NCI-H82 treated with DMSO at 0.1 percent for 48 hours (cell line): ENCODE measurements at regions not wholly inside any gene's neighbourhood (a gene's known extent, or its start where the extent isn't known, plus 50 kb on each side); places are given as distances from the start of the nearest gene placed in this dataset.

Source experiments
- DNase-seq: peaks from one replicate; lab custom pipeline; 2025; ENCODE audit not compliant: unreplicated experiment; lab: John Stamatoyannopoulos, UW

DNA sequence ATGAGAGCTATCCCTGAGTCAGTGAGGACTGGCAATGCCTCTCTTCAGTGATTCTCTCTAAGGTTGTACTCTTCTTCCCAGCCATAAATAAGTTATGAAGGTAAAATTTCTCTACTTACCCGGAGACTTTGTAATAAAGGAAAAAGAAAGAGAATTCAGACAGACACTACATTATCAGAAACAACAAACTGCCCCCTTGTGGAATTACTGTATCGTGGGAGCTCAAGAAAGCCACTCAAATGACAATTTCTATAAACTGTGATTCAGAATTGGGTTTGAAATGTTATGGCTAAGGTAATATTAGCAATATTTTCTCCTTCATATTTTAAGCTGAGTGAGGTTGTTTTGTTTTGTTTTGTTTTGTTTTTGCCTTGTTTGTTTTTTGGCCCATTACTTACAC, 155.8 kb upstream of the TANK start:
- DNase-seq, result no peak

DNA sequence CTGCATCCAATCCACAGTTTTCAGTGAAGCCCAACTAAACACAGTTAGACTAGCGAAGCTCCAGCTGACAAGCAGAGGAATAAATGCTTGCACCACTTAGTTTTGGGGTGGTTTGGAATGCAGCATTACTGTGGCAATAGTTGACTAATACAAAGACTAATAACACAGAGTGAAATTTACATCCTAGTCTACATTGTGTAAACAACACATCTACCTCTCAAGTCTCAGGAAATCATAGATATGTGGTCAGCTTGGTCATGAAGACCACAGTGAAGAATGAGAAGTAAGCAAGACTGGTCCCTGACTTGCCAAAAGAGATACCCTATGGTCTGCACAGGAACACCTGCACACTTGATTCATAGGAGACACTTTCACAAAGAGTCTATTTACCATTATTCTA, 155.1 kb upstream of the TANK start:
- no peak for DNase-seq

DNA sequence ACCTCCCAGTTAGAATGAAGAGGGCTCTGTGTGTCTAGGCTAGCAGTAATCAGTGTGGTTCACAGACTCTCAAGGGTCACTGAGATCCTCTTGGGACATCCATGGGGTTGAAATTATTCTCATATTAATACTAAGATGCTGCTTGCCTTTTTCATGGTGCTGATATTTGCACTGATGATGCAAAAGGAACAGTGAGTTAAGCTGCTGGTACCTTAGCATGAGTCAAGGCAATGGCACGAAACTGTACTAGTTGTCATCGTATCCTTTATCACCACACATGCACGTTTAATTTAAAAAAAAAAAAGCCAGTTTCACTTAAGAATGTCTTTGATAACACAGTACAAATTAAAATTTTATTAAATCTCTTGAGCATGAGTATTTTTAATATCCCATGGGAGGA, 151.9 kb upstream of the TANK start:
- DNase-seq, result no peak

DNA sequence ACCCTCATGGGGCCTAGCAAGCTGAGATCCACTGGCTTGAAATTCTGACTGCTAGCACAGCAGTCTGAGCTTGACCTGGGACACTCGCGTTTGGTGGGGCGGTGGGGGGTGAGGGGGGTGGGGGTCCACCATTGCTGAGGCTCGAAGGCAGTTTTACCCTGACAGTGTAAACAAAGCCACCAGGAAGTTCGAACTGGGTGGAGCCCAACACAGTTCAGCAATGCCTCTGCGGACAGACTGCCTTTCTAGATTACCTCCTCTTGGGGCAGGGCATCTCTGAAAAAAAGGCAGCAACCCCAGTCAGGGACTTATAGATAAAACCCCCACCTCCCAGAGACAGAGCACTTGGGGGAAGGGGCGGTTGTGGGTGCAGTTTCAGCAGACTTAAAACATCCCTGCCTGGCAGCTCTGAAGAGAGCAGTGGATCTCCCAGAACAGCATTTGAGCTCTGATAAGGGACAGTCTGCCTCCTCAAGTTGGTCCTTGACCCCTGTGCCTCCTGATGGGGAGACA, 149.7 kb upstream of the TANK start:
- DNase-seq, result no peak

DNA sequence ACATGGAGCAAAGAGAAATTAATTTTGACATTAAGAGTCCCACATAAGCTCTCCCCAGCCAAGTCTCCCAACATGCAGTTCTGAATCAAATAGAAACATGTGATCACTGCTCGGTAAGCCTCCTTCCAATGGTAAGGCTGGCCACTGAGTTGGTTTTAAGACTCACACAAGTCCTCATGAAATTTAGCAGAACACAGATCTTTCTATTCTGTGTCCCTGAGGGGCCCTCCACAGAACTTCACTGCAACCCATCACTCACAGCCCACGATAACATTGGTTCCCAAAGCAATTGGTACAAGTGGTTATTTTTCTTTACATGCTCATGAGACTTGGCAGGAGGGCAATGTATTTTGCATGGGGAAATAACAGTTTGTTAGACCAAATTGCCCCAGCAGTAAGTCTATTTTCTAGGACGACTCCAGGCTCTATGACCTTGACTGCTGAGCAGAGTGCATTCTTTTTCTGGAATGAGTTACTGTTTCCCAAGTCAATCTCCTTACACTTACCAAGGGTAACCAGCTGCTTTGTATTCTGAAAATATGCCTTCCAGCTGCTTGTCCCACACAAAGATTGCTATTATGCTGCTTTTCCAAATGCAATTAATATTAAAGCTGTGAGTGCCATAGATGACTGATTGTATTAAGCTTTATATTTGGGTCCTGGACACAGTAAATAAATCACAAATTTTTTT, 142.3 kb upstream of the TANK start:
- no peak for DNase-seq

DNA sequence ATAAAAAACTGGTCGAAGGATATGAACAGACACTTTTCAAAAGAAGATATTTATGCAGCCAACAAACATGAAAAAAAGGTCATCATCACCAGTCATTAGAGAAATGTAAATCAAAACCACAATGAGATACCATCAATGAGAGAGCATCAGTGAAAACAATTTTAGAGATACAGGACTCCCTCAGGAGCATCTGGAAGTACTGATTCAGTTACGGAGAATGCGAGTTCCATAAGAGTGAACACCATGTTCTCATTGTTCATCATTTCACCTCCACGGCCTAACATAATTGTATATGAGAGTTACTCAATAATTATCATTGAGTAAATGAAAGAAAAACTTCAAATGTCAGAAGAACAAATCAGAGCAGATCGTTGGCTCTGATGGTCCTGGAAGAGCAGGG, 140.9 kb upstream of the TANK start:
- DNase-seq, result no peak

DNA sequence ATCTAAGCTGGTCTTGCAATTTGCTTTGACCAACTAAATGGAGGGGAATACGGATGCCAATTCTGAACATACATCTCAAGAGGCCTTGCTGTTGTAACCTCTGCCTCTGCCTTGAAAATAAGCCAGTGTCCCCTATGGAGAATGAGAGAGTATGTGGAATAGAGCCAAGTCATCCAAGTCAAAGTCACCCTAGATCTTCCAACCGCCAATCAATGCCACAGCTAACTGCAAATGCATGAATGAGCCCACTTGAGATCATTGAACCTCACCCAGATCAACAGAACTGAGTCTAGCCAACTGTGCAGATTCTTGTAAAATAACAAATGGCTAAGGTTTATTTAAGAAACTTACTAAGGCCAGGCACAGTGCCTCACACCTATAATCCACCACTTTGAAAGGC, 139.8 kb upstream of the TANK start:
- DNase-seq, result no peak

DNA sequence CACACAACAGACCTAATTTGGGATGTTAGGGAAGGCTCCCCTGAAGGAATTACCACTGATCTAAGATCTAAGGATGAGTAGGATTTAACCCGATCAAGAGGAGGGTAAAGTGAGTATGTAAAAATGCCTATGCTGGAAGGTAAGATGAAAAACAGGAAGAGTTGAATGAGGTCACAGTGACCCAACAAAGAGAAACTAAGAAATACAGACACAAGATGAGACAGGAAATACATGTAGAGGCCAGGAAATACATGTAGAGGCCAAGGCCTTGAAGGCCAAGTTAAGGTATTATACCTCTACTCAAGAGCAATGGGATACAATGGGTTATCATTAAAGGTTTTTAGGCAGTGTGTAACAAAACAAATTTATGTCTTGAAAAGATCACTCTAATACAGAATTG, 131.6 kb upstream of the TANK start:
- DNase-seq, result no peak

DNA sequence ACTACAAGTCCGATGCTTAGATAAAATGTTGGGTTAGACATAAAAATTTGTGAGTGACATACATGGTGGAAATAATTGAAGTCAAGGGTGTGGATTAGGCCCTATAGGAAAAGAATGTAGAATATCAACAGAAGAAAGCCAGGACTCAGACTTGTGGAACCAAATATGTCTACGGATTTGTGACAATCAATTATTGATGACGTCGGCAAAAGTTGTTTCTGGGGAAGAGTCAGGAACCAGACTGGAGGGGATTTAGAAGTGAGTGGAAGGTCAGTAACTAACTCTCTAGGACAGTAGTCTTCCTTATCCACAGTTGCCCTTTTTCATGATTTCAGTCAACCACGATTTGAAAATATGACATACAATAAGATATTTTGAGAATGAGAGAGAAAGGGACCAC, 130.9 kb upstream of the TANK start:
- DNase-seq, result no peak

DNA sequence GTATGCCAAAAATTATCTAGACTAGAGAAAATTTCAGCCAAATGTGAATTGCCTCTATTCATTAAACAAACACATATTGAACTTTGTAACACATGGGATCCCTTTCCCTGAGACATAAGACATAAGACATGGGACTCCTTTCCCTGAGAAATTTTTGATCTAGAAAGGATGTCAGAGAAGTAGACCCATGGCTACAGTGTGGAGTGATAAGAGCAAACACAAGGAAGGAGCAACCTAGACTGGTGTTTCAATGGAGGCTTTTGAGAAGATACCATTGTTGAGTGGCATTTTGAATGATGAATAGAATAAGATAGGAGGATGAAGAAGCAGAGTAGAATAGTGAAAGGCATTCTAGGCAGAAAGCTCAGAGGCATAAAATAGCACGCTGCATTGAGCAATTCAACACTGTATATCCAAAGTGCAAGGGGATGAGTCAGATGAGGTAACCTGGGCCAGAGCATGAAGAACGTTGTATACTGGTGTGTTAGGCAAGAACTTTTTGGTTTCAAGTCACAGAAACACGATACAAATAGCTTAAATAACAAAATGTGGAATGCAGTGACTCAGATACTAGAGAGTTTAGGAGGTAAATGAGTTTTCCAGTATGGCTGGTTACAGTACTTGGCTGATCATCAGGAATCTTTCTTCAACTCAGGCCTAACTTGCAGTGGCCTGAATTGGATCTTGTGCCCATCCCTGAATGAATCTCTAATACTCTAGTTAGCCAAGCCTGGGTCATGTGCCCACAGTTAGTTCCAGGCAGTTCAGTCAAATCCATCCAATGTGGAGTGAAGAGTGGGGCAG, 129.8 kb upstream of the TANK start:
- DNase-seq, result no peak

DNA sequence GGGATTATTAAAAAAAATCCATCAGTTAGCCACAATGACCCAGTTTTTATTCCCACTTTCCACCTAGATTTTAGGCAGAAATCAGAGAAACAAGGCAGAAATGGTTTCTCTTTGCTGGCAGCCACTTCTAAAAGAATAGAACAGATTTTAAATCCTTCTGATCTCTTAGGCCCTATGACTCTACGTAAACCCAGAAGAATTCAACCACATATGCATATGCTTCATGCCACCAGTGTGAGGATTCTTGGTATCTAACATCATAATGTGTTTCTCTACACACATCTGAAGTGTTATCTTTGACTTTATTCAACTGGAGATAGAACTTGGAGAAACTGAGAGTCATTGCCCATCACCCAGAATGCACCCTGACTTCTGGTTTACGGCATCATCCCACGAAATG, 128.7 kb upstream of the TANK start:
- no peak for DNase-seq

DNA sequence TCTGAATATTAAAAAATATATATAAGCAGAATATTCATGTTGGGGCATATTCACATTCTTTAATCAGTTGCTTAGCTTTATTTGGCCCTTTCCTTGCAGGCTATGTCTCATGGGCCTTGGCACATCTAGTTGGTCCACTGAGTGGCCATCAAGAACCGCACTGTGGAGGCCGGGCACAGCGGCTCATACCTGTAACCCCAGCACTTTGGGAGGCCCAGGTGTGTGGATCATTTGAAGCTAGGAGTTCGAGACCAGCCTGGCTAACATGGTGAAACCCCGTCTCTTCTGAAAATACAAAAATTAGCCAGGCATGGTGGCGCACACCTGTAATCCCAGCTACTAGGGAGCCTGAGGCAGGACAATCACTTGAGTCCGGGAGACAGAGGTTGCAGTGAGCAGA, 127.6 kb upstream of the TANK start:
- no peak for DNase-seq

DNA sequence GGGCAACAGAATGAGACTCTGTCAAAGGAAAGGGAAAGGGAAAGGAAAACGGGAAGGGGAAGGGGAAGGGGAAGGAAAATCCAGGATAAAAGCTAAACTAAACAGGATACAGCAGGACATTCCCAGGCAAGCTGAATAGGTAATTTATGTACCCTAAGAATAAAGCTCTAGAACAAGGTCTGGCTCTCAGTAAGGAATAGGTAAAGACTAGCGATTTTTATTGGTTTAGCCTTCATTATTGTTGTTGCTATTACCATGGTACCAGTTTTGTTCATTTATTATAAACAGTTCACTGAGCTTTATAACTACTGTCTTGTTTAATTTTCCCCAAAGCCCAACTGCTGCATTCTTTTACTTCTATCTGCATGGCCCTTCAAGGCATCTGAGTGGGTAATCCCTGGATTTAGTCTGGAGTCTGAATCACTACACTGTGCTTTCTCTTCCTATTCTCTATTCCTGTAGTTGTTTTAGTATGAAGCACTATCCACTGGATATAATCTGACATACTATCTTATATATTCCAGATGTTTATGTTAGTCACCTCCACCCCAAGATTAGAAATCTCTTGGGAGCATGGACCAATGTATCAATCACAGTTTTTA, 127.1 kb upstream of the TANK start:
- no peak for DNase-seq

DNA sequence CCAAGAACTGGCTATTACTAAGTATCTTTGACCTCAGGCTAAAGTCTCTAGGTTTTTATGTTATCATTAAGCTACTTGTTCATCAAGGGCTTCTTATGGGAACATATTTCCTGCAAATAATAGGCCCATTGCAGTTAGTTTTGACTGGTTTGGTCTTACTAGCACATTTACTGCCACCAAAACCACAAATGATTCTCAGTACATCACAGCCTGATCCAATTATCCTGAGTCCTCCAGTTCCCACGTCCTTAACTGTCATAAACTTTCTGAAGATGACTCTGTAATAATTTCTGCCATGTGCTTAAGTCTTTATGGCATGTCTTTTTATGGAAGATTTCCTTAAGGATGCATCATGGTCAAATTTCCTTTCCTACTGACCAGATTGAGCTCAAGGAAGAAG, 123.3 kb upstream of the TANK start:
- no peak for DNase-seq

DNA sequence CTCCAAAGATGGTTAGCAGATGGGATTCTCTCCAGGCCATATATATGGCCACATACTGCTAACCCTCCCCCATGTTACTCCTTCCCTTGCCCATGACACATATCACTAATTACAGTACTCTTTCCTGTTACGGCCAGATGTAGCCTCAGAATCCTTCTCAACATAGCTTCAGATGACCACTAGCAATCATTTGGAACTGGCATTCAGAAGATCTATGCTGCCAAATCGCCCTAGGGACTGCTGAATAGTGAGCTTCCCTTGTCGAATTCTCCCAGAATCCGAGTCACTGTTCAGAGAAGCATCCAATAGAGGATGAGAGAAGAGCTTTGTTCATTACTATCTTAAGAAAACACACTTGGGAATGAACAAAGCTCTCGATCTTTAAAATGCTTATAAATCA, 121.2 kb upstream of the TANK start:
- no peak for DNase-seq

DNA sequence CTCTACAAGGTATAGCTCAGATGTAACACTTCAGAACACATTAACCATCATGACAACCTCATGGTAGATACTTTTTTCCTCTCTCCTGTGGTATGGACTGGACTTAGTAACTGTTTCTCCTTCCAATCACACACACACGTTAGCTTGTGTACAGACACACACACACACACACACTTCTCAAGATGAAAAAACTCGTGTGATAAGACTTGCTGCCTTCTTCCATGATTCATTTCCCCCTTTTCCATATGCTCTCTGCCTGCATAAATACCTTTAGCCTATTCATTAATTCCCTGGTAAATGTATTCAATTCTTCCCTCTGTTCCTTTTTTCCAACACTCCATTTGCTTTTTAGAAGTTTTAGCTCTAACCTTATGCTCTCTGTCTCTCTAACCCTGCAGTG, 118.9 kb upstream of the TANK start:
- no peak for DNase-seq

DNA sequence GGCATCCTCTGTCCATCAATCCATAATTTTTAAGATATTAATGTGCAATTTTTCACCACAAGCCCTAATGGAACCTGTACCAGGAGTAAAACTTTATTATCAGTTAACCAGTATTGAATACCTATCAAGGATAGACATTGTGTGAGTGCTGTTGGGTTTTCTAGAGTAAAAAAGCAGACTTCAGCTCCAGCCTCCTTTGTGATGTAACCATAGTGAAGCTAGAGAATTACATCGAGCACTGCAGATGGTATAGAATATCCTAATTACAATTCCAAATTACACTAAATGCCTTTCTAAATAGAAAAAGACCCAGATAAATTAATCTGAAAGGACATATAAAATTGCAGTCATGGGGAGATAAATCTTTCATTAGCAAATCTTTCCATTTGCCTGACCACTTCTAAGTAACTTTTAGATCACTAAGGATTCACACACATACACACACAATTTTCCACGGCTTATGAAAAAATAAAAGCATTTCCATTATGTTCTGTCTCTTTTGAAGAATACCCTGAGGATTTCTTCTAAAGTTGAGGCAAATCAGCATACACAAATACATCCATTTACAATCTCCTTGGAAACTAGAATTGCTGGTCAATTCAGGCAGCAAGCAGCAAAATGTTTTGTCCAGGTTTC, 117.1 kb upstream of the TANK start:
- DNase-seq, result no peak

DNA sequence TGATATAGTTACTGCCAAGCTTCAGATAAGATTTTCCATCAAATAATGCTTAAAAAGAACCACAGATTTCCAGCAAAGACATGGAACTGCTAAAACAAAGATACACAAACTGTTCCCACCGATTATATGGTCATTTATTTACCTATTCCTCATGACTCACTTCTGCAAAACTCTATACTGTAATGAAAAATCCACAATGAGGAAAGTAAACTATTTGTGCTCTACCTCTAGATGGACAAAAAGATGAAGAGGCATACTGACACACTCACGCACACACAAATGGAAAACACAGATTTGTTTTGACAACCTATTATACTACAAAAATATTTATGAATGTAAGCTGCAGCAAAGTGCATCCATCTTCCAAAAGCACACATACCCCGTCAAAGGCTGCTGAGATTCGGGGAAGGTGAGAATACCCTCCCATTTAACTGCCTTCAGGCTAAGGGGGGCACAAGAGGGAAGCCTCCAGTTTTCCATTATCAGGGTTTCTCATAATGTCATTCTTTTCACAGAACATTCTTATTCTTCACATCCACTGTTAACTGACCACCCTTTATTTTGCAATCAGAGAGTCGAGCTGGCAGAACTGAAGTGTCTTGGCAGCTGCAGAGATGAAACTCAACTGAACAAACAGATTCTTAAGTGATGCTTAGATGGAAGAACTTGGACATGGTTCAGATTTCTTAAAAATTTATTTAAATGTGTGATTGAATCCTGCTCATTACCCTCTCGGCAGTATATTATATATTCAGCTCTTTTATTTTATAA, 115.9 kb upstream of the TANK start:
- no peak for DNase-seq

DNA sequence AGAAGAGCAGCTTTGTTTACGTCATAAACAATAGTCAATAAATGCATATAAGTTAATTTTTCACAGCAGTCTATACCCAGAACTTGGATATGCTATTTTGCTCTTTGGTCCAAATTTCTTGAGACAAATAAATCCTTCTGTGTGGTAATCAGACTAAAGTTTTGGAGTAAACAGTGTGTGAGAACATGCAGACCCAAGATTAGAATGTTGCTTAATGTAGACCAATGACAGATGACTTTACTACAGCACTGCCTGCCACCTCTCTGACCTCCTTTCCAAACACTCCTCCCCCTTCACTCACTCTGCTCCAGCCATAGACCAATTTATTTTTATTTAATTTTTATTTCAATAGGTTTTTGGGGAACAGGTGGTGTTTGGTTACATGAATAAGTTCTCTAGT, 115.3 kb upstream of the TANK start:
- no peak for DNase-seq

DNA sequence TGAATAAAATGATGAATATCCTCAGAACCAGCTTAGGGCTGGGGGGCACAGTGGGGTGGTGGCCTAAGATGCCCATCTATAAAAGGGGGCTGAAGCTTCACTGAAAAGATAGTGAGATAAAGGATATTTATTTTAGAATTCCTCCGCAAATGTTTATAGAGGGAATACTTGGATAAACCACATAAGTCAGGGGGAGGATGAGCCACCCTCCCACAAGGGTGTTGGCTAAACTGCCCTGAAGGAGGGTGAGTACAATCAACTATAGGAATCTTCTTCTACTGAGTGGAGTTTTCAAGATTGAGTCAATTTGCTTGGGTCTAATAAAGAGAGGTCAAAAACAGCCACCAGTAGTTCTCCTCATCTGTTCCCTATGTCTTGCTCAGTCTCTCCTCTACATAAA, 114.5 kb upstream of the TANK start:
- no peak for DNase-seq

DNA sequence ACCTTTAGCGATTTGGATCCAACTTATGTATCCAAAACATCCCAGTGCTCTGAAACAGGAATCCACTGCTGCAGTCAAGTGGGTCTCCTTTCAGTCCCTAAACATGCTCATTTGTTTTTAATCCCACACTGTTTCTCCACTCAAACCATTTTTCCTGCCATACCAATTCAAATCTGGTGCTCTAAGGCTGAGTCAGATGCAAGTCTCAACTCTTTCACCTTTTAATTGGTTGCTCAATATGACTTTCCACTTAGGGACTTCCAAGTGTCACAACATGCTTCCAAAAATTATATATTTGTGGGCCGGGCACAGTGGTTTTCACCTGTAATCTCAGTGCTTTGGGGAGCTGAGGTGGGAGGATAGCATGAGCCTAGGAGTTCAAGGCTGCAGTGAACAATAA, 113.4 kb upstream of the TANK start:
- DNase-seq, result no peak
